Stimulated activated CD4-positive, alpha-beta T cell treated with anti-CD3 and anti-CD28 coated beads, TNF-alpha, amount 100 ng/mL, for 48 hours (primary cell): ENCODE measurements at regions not wholly inside any gene's neighbourhood (a gene's known extent, or its start where the extent isn't known, plus 50 kb on each side); places are given as distances from the start of the nearest gene placed in this dataset.
"Not testable (repeated sequence)": the region's sequence is repeated elsewhere in the genome, so short reads cannot be mapped to it uniquely, and the experiment has no call there.

ENCODE experiments used
- DNase-seq, 3 donors: peaks; one replicate each; pipeline ENCODE4 v3.0.0-alpha.2; 2020; ENCODE audit warnings: low read depth in 3 of 3

DNA sequence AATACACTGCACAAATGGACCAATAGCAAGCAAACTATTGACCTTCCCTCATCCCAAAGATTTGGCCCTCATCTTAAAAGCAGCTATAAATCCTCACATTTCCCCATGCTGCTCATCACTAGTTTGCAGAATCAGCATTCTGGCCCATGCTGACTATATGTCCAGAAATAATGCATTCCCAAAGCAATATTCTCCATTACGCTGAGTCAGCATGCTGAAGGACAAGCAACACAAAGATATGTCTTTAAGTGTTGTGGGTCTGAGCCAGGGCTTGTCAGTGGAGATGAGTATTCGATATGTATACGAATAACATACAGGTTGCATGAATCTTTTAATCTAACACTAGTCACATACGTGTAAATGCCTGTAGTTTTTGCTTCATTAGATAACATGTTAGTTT is 1045.0 kb upstream of the DDX18 start:
- no peak for DNase-seq

DNA sequence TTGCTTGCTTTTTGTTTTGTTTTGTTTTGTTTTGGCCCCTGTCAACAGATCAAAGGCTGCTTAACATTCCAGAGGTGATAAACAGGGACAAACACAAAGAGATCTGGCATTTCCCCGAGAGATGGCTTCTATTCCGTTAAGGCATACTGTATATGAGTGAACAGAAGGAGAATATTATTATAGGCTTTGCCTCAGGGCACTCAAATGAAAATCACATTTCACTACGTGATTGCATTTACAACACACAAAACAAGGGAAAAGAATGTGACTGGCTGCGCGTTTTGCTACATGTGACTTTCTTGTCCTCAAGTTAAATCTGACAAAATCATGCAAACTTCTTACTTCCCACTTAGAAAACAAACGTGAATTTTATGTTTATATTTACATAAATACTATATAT is 1037.9 kb upstream of the DDX18 start:
- no peak for DNase-seq

DNA sequence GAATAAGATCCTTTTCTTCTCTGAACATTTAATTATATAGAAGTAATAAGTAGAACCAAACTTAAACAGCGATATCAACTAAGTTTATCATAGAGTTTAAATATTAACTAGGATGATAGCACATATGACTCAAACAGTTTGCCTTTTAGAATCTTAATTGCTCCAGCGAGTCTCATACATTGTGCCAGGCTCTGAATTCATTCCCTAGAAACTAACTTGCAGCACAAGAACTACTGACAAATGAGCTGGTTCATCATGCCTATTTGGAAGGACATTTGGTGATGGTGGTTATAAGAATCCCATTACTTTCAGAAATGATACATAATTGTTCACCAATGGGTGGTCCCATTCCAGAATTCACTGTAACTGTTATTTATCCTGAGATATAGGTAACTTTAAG is 1026.6 kb upstream of the DDX18 start:
- DNase-seq: no peak

DNA sequence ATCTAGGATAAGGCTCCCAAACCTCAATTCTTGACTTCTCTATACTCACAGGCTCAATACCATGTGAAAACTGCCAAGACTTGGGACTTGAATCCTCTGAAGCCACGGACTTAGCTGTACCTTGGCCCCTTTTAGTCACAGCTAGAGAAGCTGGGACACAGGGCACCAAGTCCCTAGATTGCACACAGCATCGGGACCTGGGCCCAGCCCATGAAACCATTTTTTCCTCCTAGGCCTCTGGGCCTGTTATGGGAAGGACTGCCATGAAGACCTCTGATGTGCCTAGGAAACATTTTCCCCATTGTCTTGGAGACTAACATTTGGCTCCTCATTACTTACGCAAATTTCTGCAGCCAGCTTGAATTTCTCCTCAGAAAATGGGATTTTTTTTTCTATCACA is 1011.8 kb upstream of the DDX18 start:
- no peak for DNase-seq

DNA sequence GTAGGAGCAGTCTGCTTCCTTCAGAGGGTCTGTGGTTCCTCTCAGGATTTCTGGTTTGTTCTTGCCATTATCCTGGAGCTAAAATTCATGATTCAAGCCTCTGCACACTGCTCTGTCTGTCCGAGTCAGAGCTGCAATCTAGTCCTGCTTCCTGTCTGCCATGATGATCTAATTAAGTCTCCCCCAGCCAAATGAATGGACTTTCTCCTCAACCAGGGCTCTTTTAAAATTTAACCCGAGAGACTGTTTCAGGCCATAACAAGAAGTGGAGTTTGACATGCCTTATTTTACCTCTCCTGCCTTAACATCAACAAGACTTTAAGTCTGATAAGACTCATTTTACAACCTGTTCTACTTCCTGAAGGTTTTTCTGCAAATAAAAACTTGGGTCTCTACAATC is 1009.6 kb upstream of the DDX18 start:
- no peak for DNase-seq

DNA sequence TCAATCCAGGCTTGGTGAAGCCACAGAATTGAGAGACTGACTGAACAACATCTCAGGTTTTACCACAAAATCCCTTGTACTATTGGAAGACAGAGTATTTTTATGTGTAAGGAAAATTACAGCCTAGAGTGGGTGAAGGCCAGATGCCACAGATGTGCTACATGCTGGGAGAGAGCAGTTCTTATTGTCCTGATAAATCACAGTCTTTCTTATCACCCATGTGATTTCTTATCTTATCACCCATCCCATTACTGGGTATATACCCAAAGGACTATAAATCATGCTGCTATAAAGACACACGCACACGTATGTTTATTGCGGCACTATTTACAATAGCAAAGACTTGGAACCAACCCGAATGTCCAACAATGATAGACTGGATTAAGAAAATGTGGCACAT is 1008.0 kb upstream of the DDX18 start:
- not testable (repeated sequence) for DNase-seq

DNA sequence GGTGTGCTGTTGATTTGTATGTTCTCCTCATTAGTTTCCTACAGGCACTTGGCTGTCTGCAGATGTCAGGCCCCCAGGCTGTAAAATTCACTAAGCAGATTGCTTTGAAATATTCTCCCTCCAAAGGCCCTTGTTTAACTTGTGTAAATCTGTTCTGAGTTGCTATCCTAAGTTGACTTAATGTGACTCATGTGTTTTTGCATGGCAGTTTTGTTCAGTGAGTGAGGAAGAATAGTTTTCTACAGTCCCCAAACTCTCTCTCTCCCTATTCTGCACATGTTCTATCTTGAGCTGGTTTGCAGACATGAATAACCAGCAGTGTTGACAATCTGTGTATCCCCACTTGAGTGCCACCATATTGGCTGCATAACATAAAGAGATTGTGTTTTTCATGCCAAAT is 1005.4 kb upstream of the DDX18 start:
- no peak for DNase-seq

DNA sequence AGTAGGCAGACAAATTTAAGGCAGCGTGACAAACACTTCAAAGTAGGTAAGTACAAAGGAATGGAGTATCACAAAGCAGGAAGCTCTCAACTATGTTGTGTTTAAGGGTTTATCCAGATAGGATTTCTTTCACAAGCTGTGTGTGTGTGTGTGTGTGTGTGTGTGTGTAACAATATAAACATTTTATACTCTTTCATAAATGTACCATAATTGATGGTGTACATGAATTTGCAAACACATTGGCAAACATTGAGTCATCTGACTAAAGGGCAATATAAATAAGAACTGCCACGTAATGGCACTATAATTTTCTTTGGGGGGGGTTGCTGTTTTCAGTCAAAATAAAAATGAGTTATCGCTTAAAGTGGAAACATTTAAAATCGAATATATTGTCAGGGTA is 1004.4 kb upstream of the DDX18 start:
- no peak for DNase-seq

DNA sequence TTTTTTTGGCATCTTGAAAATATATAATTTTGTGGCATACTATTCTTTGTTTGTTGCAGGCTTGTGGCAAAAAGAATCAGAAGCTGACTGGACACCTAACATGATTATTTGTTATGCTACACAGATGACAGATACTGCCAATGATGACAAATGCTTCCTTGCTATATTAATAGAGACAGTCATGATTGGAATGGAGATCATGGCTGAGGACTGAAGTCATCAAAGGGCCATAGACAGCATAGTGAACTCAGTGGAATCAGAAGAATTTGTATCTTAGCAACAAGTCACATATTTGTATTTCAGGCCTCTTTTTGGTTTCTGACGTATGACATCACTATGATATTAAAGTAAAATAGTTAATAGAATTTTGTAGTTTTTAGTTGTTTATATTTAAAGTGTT is 1003.8 kb upstream of the DDX18 start:
- DNase-seq: no peak

DNA sequence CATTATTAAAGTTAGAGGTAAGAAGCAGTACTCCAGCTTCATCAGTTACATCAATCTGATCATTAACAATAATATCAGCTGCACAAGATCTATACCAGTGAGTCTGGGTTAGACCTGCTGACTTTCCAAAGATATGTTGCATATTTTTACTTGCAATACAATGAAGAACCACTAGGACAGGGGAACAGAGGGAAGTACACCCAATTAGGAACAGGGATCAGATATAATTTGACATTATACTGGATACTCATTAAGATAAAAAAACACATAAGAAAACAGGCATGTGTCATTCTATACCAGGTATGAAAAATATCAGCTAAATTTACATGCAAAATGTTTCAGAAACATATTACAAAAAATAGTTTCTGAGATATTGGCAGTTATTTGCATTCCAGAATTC is 995.1 kb upstream of the DDX18 start:
- no peak for DNase-seq

DNA sequence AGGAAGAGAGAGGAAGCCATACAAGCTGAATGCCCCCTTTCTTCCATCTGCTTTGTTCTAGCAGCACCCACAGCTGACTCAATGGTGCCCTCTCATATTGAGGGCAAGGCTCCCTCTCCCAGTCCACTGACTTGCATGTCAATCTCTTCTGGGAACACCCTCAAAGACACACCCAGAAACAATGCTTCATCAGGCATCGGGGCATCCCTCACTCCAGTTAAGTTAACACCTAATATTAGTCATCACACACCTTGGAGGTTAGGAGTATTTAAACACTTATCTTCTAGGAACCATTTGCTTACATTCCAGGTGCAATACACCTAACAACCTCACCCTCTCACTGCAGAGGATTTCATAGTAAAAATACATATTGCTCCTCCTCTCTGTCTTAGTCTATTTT is 993.5 kb upstream of the DDX18 start:
- DNase-seq: no peak

DNA sequence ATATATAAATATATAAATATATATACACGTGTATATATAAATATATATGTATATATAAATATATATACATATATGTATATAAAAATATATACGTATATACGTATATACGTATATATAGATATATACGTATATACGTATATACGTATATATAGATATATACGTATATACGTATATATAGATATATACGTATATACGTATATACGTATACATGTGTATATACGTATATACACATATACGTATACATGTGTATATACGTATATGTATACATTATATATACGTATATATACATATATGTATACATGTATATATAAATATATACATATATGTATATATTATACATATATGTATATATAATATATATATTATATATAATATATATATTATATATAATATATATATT is 984.9 kb upstream of the DDX18 start:
- DNase-seq: not testable (repeated sequence)

DNA sequence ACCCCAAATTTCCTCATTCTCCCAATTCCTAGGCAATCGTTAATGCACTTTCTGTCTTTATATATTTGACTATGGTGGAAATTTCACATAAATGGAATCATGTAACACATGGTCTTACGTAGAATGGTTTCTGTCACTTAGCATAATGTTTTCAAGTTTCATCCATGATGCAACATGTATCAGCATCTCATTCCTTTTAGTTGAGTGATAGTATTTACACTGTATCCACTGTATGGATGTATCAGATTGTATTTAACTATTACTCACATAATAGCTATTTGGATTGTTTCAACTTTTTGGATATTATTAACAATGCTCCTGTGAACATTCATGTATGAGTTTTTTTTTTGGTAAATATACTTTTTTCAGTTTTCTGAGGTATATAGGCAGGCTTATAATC is 982.3 kb upstream of the DDX18 start:
- DNase-seq: no peak

DNA sequence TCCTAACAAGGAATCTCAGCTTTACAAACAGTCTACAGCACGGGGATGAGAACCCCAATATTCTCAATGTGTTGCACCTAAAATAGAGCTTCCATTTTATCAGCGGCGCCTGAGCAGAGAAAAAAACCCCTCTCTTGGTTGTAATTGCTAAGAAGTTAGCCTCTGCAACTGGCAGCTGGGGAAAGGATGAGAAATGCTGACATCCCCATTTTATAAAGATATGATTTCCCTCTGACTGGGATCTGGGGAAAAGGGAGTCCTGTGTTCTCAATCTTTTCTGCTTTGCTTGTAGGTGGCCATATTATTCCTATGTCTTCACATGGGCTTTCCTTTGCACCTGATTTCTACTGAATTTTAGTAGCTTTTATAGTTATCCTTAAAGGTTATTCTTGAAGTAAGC is 981.4 kb upstream of the DDX18 start:
- no peak for DNase-seq

DNA sequence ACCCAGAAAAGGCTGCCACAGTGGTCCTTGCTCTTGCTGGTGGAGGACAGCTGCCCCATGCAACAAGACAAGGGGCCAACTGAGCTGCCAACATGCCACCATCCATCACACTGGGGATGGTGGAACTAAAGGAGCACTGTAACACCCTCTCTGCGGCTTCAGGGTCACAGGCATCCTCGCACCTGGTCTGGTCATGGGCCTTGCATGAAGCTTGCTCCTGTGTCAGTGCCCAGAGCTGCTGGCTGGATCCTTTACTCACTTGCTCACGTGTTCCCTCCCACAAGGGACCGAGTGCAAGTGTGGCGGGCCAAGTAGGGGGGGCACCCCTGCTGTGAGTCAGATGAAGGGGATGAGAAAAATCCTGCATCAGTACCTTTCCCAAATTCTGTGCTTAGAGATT is 972.3 kb upstream of the DDX18 start:
- DNase-seq: no peak

DNA sequence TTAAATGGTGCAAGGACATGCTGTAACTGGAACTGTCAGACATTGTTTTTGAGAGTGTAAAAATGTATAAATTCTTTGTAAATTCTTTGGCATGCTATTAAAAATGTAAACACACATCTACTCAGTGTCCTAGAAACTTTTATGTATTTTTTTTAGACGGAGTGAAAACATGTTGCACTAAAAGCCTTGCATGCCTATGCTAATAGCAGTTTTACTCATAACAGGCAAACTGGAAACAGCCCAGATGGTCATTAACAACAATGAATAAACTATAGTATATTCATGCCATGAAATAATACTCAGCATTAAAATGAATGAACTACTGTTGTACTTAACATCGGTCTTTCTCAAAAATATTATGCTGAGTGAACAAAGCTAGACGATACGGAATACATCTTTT is 954.8 kb upstream of the DDX18 start:
- DNase-seq: no peak

DNA sequence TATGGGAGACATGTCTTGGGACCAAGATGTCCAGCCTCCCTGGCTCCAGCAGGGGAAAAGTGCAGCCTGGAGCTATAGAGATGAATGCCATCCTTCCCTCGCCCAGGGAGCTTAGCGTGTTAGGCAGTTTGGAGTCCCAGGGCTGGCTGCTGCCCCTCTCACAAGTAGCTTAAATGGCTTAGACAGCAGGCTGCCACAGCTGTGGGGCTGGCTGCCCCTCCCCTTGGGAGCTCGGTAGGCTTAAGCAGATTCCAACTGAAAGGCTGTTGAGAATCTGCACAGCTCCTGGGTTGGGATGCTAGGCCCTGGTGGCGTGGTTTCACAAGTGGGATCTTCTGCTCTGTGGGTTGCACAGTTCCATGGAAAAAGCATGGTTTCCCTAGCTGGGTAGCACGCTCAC is 940.5 kb upstream of the DDX18 start:
- no peak for DNase-seq

DNA sequence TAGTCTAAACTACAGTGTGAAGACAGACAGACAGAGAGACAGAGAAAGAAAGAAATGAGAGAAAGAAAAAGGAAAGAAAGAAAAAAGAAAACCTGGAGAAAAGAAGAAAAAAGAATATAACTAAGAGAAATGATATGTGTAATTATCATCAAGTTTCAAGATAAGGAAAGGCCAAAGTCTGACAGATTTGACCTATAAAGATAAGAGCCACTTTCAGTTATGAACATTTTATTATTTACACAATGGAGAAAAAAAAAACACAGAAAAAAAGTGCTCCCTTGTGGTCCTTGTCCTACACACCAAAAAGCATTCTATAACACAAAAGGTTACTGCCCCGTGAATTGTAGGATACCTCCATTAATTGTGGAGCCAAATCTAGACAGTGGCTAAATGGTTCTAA is 937.2 kb upstream of the DDX18 start:
- no peak for DNase-seq

DNA sequence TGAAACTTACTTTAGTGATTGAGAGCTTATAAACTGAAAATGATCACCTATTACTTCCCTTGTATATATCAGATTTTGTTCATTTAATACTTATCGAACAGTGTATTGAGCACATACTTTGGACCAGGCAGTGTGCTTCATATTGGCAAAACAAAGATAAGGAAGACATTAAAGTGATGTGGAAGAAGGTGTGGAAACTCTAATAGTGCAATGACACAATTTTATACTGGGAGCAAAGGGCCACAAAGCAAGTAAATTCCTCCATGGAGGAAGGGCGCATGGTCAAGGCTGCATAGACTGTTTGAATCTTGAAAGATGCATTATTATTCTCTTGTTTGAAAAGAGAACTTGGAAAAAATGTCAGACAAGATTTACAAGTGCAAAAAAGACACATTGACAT is 936.5 kb upstream of the DDX18 start:
- no peak for DNase-seq

DNA sequence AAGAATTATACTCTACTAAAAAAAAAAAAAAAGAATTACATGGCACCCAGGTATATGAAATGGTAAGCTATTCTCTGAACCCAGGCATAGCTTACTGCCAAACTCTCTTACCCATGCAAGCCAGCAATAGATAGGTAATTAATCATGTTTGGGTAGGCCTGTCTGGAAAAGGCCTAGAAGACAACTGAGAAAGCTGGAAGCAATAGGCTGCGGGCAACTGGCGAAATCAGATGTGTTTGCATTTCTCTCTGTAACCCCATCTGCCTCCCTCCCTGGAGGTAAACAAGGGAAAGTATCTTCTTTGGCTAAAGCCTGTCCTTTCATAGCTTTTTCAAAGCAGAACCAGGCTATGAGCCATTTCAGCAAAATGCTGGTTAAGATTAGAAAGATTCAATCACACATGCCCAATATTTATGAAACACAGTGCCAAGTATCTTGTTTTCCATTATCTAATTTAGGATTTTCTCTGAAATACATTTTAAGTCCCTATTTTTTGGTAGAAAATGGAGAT is 934.8 kb upstream of the DDX18 start:
- DNase-seq: no peak

DNA sequence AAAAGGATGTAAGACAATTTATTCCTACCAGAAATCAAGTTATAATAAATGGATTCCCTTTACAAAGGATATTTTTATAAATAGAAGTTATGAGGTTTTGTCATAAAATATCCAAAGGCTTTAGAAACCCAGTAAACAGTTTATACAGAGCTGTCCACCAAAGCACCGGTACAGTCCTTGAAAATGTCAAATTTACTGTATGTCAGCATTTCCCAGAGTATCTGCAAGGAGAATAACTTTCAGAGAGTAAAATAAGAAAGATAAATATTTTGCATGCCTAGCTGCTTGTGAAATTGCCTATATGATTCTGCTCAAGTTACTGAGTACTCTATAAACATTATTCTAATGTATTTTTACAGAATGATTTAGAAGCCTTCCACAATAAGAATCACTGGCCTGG is 923.3 kb upstream of the DDX18 start:
- no peak for DNase-seq

DNA sequence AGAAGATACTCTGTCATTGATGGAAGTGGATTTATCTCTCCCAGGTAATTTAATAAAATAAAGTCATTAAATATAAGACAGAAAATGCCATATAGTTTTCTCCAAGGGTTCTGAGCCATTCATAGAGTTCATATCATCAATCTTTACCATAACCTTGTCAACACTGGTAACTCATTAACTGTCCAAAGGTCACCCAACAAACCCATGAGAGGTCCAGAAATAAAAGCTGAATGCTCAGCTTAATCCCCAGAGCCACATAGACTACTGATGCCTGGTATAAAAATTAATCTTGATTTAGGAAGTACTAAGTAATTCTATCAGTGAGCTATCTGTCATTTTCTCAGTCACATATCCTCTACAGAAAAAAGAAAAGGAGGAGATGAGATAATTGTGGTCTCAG is 903.0 kb upstream of the DDX18 start:
- no peak for DNase-seq

DNA sequence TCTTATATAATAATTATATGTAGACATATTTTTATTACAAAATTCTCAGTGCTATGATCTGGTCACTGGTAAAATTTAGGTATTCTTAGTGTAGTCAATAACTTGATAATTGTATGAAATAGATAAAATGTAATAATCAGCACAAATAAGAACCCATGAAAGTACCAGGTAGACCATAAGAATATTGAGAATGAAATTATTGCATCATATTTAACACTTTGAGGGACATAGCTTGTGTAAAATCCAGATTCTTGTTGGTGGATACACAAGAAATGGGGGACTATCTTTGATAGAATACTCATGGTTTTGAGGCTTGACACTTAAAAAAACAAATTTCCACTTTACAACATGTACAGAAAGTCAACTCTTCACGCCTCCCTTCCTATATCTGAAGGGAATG is 898.8 kb upstream of the DDX18 start:
- no peak for DNase-seq

DNA sequence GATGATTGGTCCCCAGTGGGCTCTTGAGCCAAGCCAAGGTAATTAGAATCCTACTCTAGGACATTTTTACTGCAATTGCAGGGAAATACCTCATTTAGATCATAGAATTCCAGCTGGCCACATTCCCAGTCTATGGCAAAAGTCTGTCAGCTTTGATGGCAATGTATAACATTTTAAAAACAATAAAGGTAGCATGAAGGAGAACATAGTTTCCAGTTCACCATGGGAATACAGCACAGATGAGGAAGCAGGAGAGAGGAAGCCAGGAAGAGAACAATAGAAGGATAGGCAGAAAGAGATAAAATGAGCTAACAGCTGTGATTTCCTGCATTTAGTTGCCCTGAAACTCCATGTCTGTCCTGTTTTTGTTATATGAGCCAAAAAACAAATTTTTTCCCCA is 897.3 kb upstream of the DDX18 start:
- no peak for DNase-seq

DNA sequence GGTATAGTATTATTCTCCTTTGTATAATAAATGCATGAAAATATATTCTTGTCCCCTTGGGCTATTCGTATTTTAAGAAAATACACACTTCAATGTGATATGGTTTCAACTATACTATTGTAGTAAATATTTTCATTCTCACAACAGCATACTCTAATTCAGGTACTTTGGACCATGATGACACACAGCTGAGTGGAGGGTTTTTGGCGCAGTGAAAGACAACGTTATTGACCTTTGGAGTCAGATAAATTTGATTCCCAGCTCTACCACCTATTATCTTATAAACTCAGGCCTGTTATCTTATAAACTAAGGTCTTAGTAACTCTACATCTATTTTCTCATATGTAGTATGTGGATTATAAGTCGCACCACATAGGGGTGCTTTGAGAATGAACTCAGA is 895.9 kb upstream of the DDX18 start:
- no peak for DNase-seq
